HCT116 (cell line): ENCODE measurements at regions not wholly inside any gene's neighbourhood (a gene's known extent, or its start where the extent isn't known, plus 50 kb on each side); places are given as distances from the start of the nearest gene placed in this dataset.

Experiments used
- ATAC-seq: fragments of 200-7000 bp; cut with Tn5 transposase; 2 replicates; pipeline ENCODE4 v1.9.1; 2020; ENCODE audit warnings: mild to moderate bottlenecking, moderate library complexity
- BruUV-seq: library from RNA; stranded (reverse); fragments of 400-500 nt; replicated peaks from 2 replicates; lab custom pipeline; 2021; lab: Mats Ljungman, UMichigan
- CTCF ChIA-PET: fragments of 300-600 bp; sonication (Branson Sonifier 250); formaldehyde crosslinking; loops from one replicate; lab custom pipeline; 2021; ENCODE audit warnings: antibody characterized with exemption; lab: Charles Lee
- POLR2A ChIA-PET: fragments of 300-600, 350-600 bp; sonication (Branson Sonifier 250); formaldehyde crosslinking; loops from one replicate; lab custom pipeline; 2021; ENCODE audit warnings: antibody characterized with exemption; lab: Charles Lee
- RAD21 ChIA-PET, 2 experiments: fragments of 300-600 bp; sonication (Branson Sonifier 250); formaldehyde crosslinking; loops; one replicate each; lab custom pipeline; 2023; ENCODE audit warnings: low total read pairs in 2 of 2; ENCODE audit not compliant: uncharacterized antibody in 2 of 2, unreplicated experiment in 2 of 2, low non-redundant PET in 1 of 2; lab: Charles Lee
- DNase-seq: peaks from one replicate; pipeline ENCODE4 v3.0.0-alpha.2; 2010; ENCODE audit warnings: low read depth, low spot score
- H2AFZ ChIP-seq: fragments of 200-600 bp; shearing (Covaris generic), sonication (generic); 2 replicates; pipeline ENCODE4 v1.6.1; 2017; ENCODE audit warnings: low read depth, mixed run types, mixed read lengths, antibody characterized with exemption, low read length; ENCODE audit not compliant: poor library complexity, severe bottlenecking
- H3K27ac ChIP-seq: 2 replicates; pipeline ENCODE4 v1.5.1; 2012; ENCODE audit warnings: low read depth, low read length
- H3K27me3 ChIP-seq: fragments of 200-600 bp; sonication (generic); 2 replicates; pipeline ENCODE4 v1.6.1; 2016; ENCODE audit warnings: mixed run types, low read length, mixed read lengths; ENCODE audit not compliant: insufficient read depth
- H3K36me3 ChIP-seq, 2 experiments: fragments of 200-500 bp in 1 of 2; fragments of 200-600 bp in 1 of 2; sonication (Bioruptor generic) in 1 of 2; sonication (generic) in 1 of 2; 2 replicates each; pipeline versions ENCODE4 v1.5.1 to v1.6.1; 2014 to 2016; ENCODE audit warnings: low read length in 2 of 2, inconsistent platforms in 1 of 2, mixed read lengths in 1 of 2, mixed run types in 1 of 2; ENCODE audit not compliant: insufficient read depth in 2 of 2, control insufficient read depth in 1 of 2
- H3K4me1 ChIP-seq, 2 experiments: fragments of 200-600 bp in 1 of 2; sonication (generic) in 1 of 2; 2 replicates each; pipeline versions ENCODE4 v1.5.1 to v1.6.1; 2012 to 2017; ENCODE audit warnings: low read length in 2 of 2, inconsistent platforms in 1 of 2, mild to moderate bottlenecking in 1 of 2, mixed read lengths in 1 of 2, mixed run types in 1 of 2, moderate library complexity in 1 of 2; ENCODE audit not compliant: insufficient read depth in 2 of 2, control insufficient read depth in 1 of 2
- H3K4me2 ChIP-seq: fragments of 200-600 bp; sonication (generic); 2 replicates; pipeline ENCODE4 v1.6.1; 2017; ENCODE audit warnings: mixed run types, low read length, mixed read lengths
- H3K4me3 ChIP-seq, 2 experiments: fragments of 200-600 bp in 1 of 2; sonication (generic) in 1 of 2; replicated peaks in 1 of 2; 2 replicates each; pipeline ENCODE4 v1.5.1; 2011 to 2016; ENCODE audit warnings: low read length in 2 of 2, control low read depth in 1 of 2, low read depth in 1 of 2, mild to moderate bottlenecking in 1 of 2, mixed read lengths in 1 of 2, mixed run types in 1 of 2
- H3K79me2 ChIP-seq: fragments of 200-600 bp; sonication (generic); 2 replicates; pipeline ENCODE4 v1.6.1; 2017; ENCODE audit warnings: mild to moderate bottlenecking, mixed run types, low read length, moderate library complexity, mixed read lengths; ENCODE audit not compliant: insufficient read depth
- H3K9ac ChIP-seq: fragments of 200-600 bp; sonication (generic); 2 replicates; pipeline ENCODE4 v1.6.1; 2016; ENCODE audit warnings: low read length, mixed read lengths
- H3K9me2 ChIP-seq: fragments of 200-600 bp; sonication (generic), shearing (Covaris generic); 2 replicates; pipeline ENCODE4 v1.6.1; 2017; ENCODE audit warnings: mixed run types, mild to moderate bottlenecking, moderate library complexity; ENCODE audit not compliant: insufficient read depth
- H3K9me3 ChIP-seq, 2 experiments: fragments of 200-500 bp in 1 of 2; fragments of 200-600 bp in 1 of 2; sonication (Bioruptor generic) in 1 of 2; sonication (generic) in 1 of 2; 2 replicates each; pipeline ENCODE4 v1.6.1; 2014 to 2017; ENCODE audit warnings: low read length in 2 of 2, mixed read lengths in 2 of 2, inconsistent platforms in 1 of 2, low read depth in 1 of 2, mild to moderate bottlenecking in 1 of 2, mixed run types in 1 of 2, moderate library complexity in 1 of 2; ENCODE audit not compliant: control insufficient read depth in 1 of 2, insufficient read depth in 1 of 2
- H4K20me1 ChIP-seq: fragments of 200-600 bp; sonication (generic), shearing (Covaris generic); 2 replicates; pipeline ENCODE4 v1.6.1; 2017; ENCODE audit warnings: mixed run types, mild to moderate bottlenecking, moderate library complexity; ENCODE audit not compliant: insufficient read depth
- CEBPB ChIP-seq: IDR thresholded peaks from 2 replicates; pipeline ENCODE4 v1.6.1; 2012; ENCODE audit warnings: low read depth
- CTCF ChIP-seq, 3 experiments: fragments of 200-600 bp in 1 of 3; sonication (generic) in 1 of 3; IDR thresholded peaks in 2 of 3; conservative IDR thresholded peaks in 1 of 3; 2 replicates each; pipeline ENCODE4 v1.5.1; 2012 to 2017; ENCODE audit warnings: low read depth in 2 of 3, low read length in 2 of 3, antibody characterized with exemption in 1 of 3, borderline replicate concordance in 1 of 3, control low read depth in 1 of 3, mild to moderate bottlenecking in 1 of 3, mixed read lengths in 1 of 3, mixed run types in 1 of 3, moderate library complexity in 1 of 3; ENCODE audit not compliant: insufficient read depth in 1 of 3
- ELF1 ChIP-seq: IDR thresholded peaks from 2 replicates; pipeline ENCODE4 v1.6.1; 2012; ENCODE audit warnings: low read depth, borderline replicate concordance
- EZH2 ChIP-seq: fragments of 200-600 bp; sonication (generic); IDR thresholded peaks from 2 replicates; pipeline ENCODE4 v1.6.1; 2017; ENCODE audit warnings: antibody characterized with exemption, mixed run types
- EZH2phosphoT487 ChIP-seq: fragments of 200-600 bp; IDR thresholded peaks from 2 replicates; pipeline ENCODE4 v1.6.1; 2018; ENCODE audit warnings: antibody characterized with exemption, borderline replicate concordance
- FOSL1 ChIP-seq: IDR thresholded peaks from 2 replicates; pipeline ENCODE4 v1.6.1; 2012; ENCODE audit warnings: low read depth
- JUND ChIP-seq: IDR thresholded peaks from 2 replicates; pipeline ENCODE4 v1.6.1; 2012
- POLR2A ChIP-seq: IDR thresholded peaks from 2 replicates; pipeline ENCODE4 v1.7.0; 2011; ENCODE audit warnings: borderline replicate concordance; ENCODE audit not compliant: insufficient read depth, insufficient read length; ENCODE audit errors: extremely low read depth
- RAD21 ChIP-seq: IDR thresholded peaks from 2 replicates; pipeline ENCODE4 v1.6.1; 2012; ENCODE audit warnings: low read depth, mild to moderate bottlenecking
- SIN3A ChIP-seq: IDR thresholded peaks from 2 replicates; pipeline ENCODE4 v1.6.1; 2012; ENCODE audit warnings: low read depth
- SP1 ChIP-seq: IDR thresholded peaks from 2 replicates; pipeline ENCODE4 v1.6.1; 2012; ENCODE audit warnings: low read depth
- SRF ChIP-seq: IDR thresholded peaks from 2 replicates; pipeline ENCODE4 v1.6.1; 2012; ENCODE audit warnings: low read depth
- YY1 ChIP-seq: IDR thresholded peaks from 2 replicates; pipeline ENCODE4 v1.6.1; 2011; ENCODE audit warnings: low read length, low read depth, moderate library complexity, mild to moderate bottlenecking; ENCODE audit not compliant: insufficient replicate concordance; ENCODE audit errors: extremely low read depth
- ZFX ChIP-seq: fragments of 450-650 bp; IDR thresholded peaks from 2 replicates; pipeline ENCODE4 v1.6.1; 2017
- ZNF274 ChIP-seq: fragments of 200-500 bp; sonication (Bioruptor generic); IDR thresholded peaks from 2 replicates; pipeline ENCODE4 v1.6.1; 2014; ENCODE audit warnings: mild to moderate bottlenecking, low read depth, low read length, inconsistent platforms
- intact Hi-C: fragments of 100-400 bp; cut with micrococcal nuclease; formaldehyde crosslinking; loops from 2 replicates; pipeline ENCODE4 v1.10.0; 2022
- TF ChIP-seq, protein P1 (sequence below): IDR thresholded peaks from 2 replicates; pipeline ENCODE4 v1.6.1; 2012

DNA sequence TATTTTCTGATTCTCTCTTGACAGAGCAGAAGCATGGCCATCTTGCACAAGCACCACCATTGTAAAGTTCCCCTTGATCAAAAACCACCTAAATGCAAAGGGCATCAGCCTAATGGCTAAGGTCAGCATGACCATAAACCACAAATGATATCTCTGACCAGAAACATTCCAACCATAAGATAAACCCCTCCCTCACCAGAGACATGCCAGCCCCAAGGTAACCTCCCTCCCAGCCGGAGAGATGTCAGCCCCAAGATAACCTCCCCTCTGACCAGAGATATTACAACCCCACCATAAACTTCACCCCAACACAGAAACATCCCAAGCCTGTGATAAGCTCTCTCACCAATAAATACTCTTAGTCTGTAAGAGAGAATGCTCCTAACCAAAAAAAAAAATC, 72.1 kb upstream of the CDK1 start:
- Histone ChIP-seq H3K4me1 (peaks cover 42 to 47% of the 10 kb centered on the region in 2 experiments), H3K79me2 (no peaks in the 10 kb centered on the region), H4K20me1 (no peaks in the 10 kb centered on the region), H3K27me3 (no peaks in the 10 kb centered on the region), H3K4me2 (no peak overlapping the region), H2AFZ (no peak overlapping the region), H3K4me3 (no peak overlapping the region), H3K9me2 (no peaks in the 10 kb centered on the region; the same call in 1 of the 2 replicates), H3K27ac (no peak overlapping the region), H3K36me3 (no peaks in the 10 kb centered on the region), H3K9me3 (no peaks in the 10 kb centered on the region), H3K9ac (no peak overlapping the region)
- no peak for ATAC-seq
- intact Hi-C loops: no loop called here
- no TSS peak for BruUV-seq
- ChIA-PET CTCF (no interaction called here), RAD21 (no interaction called here), POLR2A (no interaction called here)
- TF ChIP-seq ELF1 (no peak), ZFX (no peak), EZH2phosphoT487 (no peak), JUND (no peak), POLR2A (no peak), FOSL1 (no peak), SRF (no peak), SP1 (no peak), ZNF274 (no peak), YY1 (no peak), RAD21 (no peak), CTCF (IDR thresholded peaks at IDR 0.05 in 2 of 3, conservative IDR thresholded peaks at IDR 0.05 in 1 of 3; ENCODE audit: borderline replicate concordance in 1 of 3, insufficient read depth in 1 of 3, low read depth in 2 of 3, low read length in 2 of 3) (no peak), CEBPB (no peak), SIN3A (no peak), EZH2 (no peak)
- TF ChIP-seq, protein P1, sequence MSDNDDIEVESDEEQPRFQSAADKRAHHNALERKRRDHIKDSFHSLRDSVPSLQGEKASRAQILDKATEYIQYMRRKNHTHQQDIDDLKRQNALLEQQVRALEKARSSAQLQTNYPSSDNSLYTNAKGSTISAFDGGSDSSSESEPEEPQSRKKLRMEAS: no peak
- DNase-seq: no peak
